ENCODE measurements at regions not wholly inside any gene's neighbourhood (a gene's known extent, or its start where the extent isn't known, plus 50 kb on each side); places are given as distances from the start of the nearest gene placed in this dataset.

DNA sequence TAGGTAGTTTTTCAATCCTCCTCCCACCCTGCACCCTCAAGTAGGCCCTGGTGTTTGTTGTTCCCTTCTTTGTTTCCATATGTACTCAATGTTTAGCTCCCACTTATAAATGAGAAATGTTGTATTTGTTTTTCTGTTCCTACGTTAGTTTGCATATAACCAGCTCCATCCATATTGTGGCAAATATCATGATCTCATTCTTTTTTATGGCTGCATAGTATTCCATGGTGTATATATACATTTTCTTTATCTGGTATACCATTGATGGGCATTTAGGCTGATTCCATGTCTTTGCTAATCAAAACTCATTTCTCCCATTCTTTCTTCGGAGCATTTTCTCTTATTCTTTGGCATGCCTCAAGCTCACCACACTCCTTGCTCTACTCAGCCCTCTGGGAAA is 789.6 kb upstream of the KCND2 start:
- H3K4me3 ChIP-seq (ENCODE audit: low read depth, low read length), result no peak overlapping the region
- TF ChIP-seq, protein P1, sequence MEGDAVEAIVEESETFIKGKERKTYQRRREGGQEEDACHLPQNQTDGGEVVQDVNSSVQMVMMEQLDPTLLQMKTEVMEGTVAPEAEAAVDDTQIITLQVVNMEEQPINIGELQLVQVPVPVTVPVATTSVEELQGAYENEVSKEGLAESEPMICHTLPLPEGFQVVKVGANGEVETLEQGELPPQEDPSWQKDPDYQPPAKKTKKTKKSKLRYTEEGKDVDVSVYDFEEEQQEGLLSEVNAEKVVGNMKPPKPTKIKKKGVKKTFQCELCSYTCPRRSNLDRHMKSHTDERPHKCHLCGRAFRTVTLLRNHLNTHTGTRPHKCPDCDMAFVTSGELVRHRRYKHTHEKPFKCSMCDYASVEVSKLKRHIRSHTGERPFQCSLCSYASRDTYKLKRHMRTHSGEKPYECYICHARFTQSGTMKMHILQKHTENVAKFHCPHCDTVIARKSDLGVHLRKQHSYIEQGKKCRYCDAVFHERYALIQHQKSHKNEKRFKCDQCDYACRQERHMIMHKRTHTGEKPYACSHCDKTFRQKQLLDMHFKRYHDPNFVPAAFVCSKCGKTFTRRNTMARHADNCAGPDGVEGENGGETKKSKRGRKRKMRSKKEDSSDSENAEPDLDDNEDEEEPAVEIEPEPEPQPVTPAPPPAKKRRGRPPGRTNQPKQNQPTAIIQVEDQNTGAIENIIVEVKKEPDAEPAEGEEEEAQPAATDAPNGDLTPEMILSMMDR (IDR thresholded peaks at IDR 0.05; ENCODE audit: borderline replicate concordance, insufficient read depth, low read depth, low read length), result no peak

DNA sequence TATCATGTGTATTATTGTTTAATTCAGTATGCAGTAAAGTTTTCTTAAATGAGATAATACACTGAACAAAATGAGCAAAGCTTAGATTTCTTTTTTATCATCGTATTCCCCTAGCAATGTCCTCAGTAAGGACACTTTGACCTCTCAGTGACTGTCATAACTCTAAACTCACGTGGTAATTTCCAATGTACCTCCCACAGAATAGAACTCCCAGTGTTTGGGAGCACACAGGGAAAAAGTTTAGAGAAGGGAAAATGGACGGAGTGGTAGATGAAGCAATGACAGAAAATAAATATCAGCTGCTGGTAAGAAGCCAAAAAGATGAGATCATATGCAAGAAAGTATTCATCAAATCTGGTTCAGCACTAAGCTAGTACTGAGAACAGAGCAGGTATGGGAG is 758.6 kb upstream of the KCND2 start:
- TF ChIP-seq, protein P1 (IDR thresholded peaks at IDR 0.05; ENCODE audit: borderline replicate concordance, insufficient read depth, low read depth, low read length), result no peak
- no peak overlapping the region for H3K4me3 ChIP-seq (ENCODE audit: low read depth, low read length)

DNA sequence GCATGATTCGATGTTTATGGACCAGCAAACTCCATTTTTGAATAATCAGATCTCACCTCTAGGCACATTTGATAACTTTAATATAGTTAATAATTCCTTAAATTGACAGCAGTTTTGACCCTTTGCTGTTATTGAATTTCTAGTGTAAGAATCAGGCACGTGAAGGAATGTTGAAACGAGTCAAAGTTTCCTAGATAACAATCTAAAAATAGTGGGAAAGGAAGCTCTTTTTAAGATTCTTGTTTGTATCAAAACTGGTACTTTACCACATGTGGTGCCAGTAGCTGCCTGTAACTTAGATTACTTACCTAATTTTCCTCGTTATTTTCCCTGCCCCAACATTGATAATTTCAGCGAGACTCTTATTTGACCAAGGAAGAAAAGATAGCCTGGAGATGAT is 757.8 kb upstream of the KCND2 start:
- TF ChIP-seq, protein P1 (IDR thresholded peaks at IDR 0.05; ENCODE audit: borderline replicate concordance, insufficient read depth, low read depth, low read length), result no peak
- no peak overlapping the region for H3K4me3 ChIP-seq (ENCODE audit: low read depth, low read length)

DNA sequence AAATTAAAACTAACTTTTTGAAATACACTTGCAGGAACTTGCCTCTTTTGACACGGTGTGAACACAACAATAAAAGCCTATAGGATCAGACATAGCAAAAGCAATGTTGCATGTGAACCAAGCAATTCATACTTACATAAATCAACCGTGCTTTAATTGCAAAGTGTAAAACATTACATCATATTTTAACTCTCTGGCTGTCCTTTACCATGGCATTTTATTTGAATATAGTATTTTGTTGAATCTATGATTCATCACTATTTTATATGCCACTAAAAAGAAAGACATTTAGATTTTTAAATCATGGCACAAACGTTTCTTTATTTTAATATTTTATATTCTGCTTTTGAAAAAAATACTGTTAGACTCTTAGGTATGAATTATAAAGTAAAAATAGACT is 757.0 kb upstream of the KCND2 start:
- TF ChIP-seq, protein P1 (IDR thresholded peaks at IDR 0.05; ENCODE audit: borderline replicate concordance, insufficient read depth, low read depth, low read length), result no peak
- no peak overlapping the region for H3K4me3 ChIP-seq (ENCODE audit: low read depth, low read length)

DNA sequence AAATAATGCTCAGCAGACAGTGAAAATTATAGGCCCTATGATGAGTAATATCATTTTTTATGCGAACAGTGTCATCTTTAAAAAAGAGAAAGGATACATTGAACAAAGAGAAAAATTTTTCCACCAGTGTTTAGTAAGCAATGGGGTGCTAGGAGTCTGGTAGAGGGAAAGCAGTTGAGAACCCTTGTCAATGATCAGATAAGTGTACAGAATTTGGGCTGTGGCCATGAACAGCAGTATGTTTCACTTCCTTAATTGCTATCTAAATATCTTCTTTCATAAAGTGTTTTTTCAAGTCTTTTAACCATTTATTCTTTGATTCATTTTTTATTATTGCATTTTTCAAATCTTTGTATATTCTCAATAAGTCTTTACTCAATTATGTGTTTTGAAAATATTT is 750.7 kb upstream of the KCND2 start:
- TF ChIP-seq, protein P1 (IDR thresholded peaks at IDR 0.05; ENCODE audit: borderline replicate concordance, insufficient read depth, low read depth, low read length), result no peak
- no peak overlapping the region for H3K4me3 ChIP-seq (ENCODE audit: low read depth, low read length)

DNA sequence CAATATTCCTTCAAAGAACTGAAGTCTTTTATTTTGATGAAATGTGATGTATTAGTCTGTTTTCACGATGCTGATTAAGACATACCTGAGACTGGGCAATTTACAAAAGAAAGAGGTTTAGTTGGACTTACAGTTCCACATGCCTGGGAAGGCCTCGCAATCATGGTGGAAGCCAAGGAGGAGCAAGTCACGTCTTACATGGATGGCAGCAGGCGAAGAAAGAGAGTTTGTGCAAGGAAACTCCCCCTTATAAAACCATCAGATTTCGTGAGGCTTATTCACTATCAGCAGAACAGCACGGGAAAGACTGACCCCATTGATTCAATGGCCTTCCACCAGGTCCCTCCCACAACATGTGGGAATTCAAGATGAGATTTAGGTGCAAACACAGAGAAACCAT is 750.3 kb upstream of the KCND2 start:
- no peak overlapping the region for H3K4me3 ChIP-seq (ENCODE audit: low read depth, low read length)
- TF ChIP-seq, protein P1 (IDR thresholded peaks at IDR 0.05; ENCODE audit: borderline replicate concordance, insufficient read depth, low read depth, low read length), result no peak

DNA sequence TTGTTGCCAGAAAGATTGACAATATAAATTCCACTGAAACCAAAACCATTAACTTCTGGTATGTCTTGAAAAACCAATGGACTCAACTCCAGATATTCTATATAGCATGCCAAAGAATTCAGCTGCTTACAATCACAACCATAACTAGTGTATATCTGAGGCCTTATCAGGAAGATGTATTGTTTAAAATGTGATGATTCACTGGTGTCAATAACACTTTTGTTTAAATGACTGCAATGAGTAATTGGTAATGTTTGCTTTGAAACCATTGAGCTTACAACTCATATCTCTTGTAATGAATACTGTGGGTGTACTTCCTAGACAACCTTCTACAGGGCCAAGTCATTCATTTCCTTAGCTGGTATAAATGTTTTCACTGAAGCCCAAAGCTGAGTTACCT is 727.9 kb upstream of the KCND2 start:
- H3K4me3 ChIP-seq (ENCODE audit: low read depth, low read length), result no peak overlapping the region
- TF ChIP-seq, protein P1 (IDR thresholded peaks at IDR 0.05; ENCODE audit: borderline replicate concordance, insufficient read depth, low read depth, low read length), result no peak
